ENCODE measurements at regions not wholly inside any gene's neighbourhood (a gene's known extent, or its start where the extent isn't known, plus 50 kb on each side); places are given as distances from the start of the nearest gene placed in this dataset.

GRCh38 chr2:123738643-123739042, 286.4 kb upstream of the CNTNAP5 start:
- intact Hi-C loops (cut with micrococcal nuclease): no loop called here
- H3K36me3 Mint-ChIP-seq (ENCODE audit: low read depth): no peaks in the 10 kb centered on the region
- H3K4me1 Mint-ChIP-seq: no peaks in the 10 kb centered on the region
- TF ChIP-seq CTCF (IDR thresholded peaks at IDR 0.05): no peak
- no peak overlapping the region for H3K27ac Mint-ChIP-seq
- no peaks in the 10 kb centered on the region for H3K27me3 Mint-ChIP-seq
- DNase-seq (no peak), ATAC-seq (ENCODE audit: low read depth) (no peak)
- peaks cover 3% of the 10 kb centered on the region for H3K9me3 Mint-ChIP-seq
- ChIA-PET CTCF (no interaction called here), POLR2A (no interaction called here)
- no peak overlapping the region for H3K4me3 Mint-ChIP-seq

GRCh38 chr2:123746006-123746405, 279.1 kb upstream of the CNTNAP5 start:
- Mint-ChIP-seq H3K27ac (no peak overlapping the region), H3K9me3 (no peaks in the 10 kb centered on the region), H3K4me1 (no peaks in the 10 kb centered on the region), H3K4me3 (no peak overlapping the region), H3K36me3 (ENCODE audit: low read depth) (no peaks in the 10 kb centered on the region), H3K27me3 (no peaks in the 10 kb centered on the region)
- ATAC-seq (ENCODE audit: low read depth) (no peak), DNase-seq (no peak)
- ChIA-PET CTCF (no interaction called here), POLR2A (no interaction called here)
- no peak for TF ChIP-seq CTCF (IDR thresholded peaks at IDR 0.05)
- intact Hi-C loops (cut with micrococcal nuclease): no loop called here

- H3K4me1 Mint-ChIP-seq: no peaks in the 10 kb centered on the region
- no peaks in the 10 kb centered on the region for H3K36me3 Mint-ChIP-seq (ENCODE audit: low read depth)
- ChIA-PET CTCF (no interaction called here), POLR2A (no interaction called here)
- ATAC-seq (ENCODE audit: low read depth) (no peak), DNase-seq (no peak)
- intact Hi-C loops (cut with micrococcal nuclease): no loop called here
- TF ChIP-seq CTCF (IDR thresholded peaks at IDR 0.05): no peak
- no peaks in the 10 kb centered on the region for H3K9me3 Mint-ChIP-seq
- no peaks in the 10 kb centered on the region for H3K27me3 Mint-ChIP-seq
- H3K27ac Mint-ChIP-seq: no peak overlapping the region
- H3K4me3 Mint-ChIP-seq: no peak overlapping the region
Observed at GRCh38 chr2:123747326-123747725, 277.8 kb upstream of the CNTNAP5 start.

DNA sequence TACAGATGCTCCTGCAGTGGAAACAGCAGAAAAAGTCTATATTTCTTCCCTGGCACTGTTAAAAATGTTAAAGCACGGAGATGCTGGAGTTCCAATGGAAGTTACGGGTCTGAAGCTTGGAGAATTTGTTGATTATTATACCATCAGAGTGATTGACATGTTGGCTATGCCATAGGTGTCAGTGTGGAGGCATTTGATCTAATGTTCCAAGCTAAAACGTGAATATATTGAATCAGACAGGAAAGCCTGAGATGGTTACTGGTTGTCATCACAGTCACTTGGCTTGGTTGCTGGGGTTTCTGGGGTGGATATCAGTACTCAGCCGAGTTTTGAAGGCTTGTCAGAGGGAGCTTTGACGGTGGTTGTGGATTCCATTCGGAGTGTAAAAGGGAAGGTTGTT, 262.9 kb upstream of the CNTNAP5 start:
- intact Hi-C loops (cut with micrococcal nuclease): no loop called here
- Mint-ChIP-seq H3K4me1 (no peaks in the 10 kb centered on the region), H3K36me3 (ENCODE audit: low read depth) (no peaks in the 10 kb centered on the region), H3K9me3 (peaks cover 19% of the 10 kb centered on the region), H3K27me3 (no peaks in the 10 kb centered on the region), H3K4me3 (no peak overlapping the region), H3K27ac (no peak overlapping the region)
- DNase-seq: no peak
- POLR2A ChIA-PET: no interaction called here
- CTCF ChIA-PET: no interaction called here
- TF ChIP-seq CTCF (IDR thresholded peaks at IDR 0.05): no peak
- no peak for ATAC-seq (ENCODE audit: low read depth)

GRCh38 chr2:123768233-123768632, 256.9 kb upstream of the CNTNAP5 start:
- Mint-ChIP-seq H3K9me3 (peaks cover 8% of the 10 kb centered on the region), H3K27me3 (no peaks in the 10 kb centered on the region), H3K27ac (no peak overlapping the region), H3K4me3 (no peak overlapping the region), H3K4me1 (no peaks in the 10 kb centered on the region), H3K36me3 (ENCODE audit: low read depth) (no peaks in the 10 kb centered on the region)
- POLR2A ChIA-PET: no interaction called here
- ATAC-seq (ENCODE audit: low read depth): no peak
- DNase-seq: no peak
- intact Hi-C loops (cut with micrococcal nuclease): no loop called here
- TF ChIP-seq CTCF (IDR thresholded peaks at IDR 0.05): peak; percentile 21
- CTCF ChIA-PET: no interaction called here
